Erythroblast (primary cell): ENCODE measurements at regions not wholly inside any gene's neighbourhood (a gene's known extent, or its start where the extent isn't known, plus 50 kb on each side); places are given as distances from the start of the nearest gene placed in this dataset.

Experiments used
- GATA1 ChIP-seq: IDR thresholded peaks from 2 replicates; pipeline ENCODE4 v1.6.1; 2011; ENCODE audit warnings: low read depth, mild to moderate bottlenecking, control low read depth, low read length, moderate library complexity
- POLR2A ChIP-seq: IDR thresholded peaks from 2 replicates; pipeline ENCODE4 v1.6.1; 2011; ENCODE audit warnings: mild to moderate bottlenecking, low read length

DNA sequence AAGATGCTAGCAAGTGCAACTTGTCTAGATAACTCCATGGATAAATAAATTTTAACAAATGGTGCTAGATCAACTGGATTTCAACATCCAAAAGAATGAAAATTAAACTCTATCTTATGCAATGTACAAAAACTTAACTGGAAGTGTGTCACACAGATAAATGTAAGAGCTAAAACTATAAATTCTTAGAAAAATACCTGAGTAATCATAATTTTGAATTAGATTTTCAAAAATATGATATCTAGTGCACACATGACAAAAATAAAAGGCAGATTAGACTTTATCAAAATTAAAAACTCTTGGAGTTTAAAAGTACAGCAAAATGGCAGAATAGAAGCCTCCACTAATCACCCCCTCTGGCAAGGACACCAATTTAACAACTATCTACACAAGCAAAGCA lies 1791.2 kb upstream of the CDH6 start:
- TF ChIP-seq POLR2A (no peak), GATA1 (no peak)
